Loucy (cell line): ENCODE measurements at regions not wholly inside any gene's neighbourhood (a gene's known extent, or its start where the extent isn't known, plus 50 kb on each side); places are given as distances from the start of the nearest gene placed in this dataset.

ENCODE experiments used
- EZH2phosphoT487 ChIP-seq: fragments of 200-600 bp; IDR thresholded peaks from 2 replicates; pipeline ENCODE4 v1.6.1; 2018; ENCODE audit warnings: antibody characterized with exemption, mild to moderate bottlenecking, moderate library complexity, borderline replicate concordance
- TF ChIP-seq, protein P1 (sequence below): fragments of 200-600 bp; sonication (generic); conservative IDR thresholded peaks from 2 replicates; pipeline ENCODE4 v1.5.1; 2014; ENCODE audit warnings: mild to moderate bottlenecking, antibody characterized with exemption, low read length

DNA sequence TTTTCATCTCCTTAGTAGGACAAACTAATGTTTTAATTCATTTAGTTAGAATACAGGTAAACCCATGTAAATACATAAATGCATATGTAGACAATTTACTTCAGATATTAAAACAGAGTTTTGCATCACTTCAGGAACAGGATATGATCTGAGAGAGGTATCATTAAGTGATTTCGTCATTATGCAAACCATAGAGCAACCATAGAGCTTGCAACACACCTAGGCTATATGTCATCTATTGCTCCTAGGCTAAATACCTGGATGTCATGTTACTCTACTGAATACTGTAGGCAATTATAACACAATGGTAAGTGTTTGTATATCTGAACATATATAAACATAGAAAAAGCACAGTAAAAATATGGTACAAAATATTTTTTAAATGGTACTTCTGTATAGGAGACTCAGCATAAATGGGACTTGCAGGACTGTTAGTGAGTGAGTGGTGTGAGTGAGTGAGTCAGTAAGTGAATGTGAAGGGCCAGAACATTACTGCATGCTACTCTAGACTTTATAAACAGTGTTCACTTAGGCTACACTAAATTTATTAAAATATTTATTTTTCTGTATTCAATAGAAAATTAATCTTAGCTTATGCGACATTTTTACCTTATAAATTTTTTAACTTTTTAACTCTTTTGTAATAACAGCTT lies 1377.5 kb upstream of the CDH9 start:
- TF ChIP-seq, protein P1, sequence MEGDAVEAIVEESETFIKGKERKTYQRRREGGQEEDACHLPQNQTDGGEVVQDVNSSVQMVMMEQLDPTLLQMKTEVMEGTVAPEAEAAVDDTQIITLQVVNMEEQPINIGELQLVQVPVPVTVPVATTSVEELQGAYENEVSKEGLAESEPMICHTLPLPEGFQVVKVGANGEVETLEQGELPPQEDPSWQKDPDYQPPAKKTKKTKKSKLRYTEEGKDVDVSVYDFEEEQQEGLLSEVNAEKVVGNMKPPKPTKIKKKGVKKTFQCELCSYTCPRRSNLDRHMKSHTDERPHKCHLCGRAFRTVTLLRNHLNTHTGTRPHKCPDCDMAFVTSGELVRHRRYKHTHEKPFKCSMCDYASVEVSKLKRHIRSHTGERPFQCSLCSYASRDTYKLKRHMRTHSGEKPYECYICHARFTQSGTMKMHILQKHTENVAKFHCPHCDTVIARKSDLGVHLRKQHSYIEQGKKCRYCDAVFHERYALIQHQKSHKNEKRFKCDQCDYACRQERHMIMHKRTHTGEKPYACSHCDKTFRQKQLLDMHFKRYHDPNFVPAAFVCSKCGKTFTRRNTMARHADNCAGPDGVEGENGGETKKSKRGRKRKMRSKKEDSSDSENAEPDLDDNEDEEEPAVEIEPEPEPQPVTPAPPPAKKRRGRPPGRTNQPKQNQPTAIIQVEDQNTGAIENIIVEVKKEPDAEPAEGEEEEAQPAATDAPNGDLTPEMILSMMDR: no peak
- TF ChIP-seq EZH2phosphoT487: no peak
